GM19351 (cell line): ENCODE measurements at regions not wholly inside any gene's neighbourhood (a gene's known extent, or its start where the extent isn't known, plus 50 kb on each side); places are given as distances from the start of the nearest gene placed in this dataset.

Source experiments
- ATAC-seq: cut with Tn5 transposase; IDR thresholded peaks from one replicate; pipeline ENCODE4 v1.9.1; 2021; ENCODE audit warnings: mild to moderate bottlenecking, moderate library complexity; ENCODE audit not compliant: unreplicated experiment

GRCh38 chr2:236794176-236794957 lies 224.7 kb downstream of the ACKR3 start:
- no peak for ATAC-seq

DNA sequence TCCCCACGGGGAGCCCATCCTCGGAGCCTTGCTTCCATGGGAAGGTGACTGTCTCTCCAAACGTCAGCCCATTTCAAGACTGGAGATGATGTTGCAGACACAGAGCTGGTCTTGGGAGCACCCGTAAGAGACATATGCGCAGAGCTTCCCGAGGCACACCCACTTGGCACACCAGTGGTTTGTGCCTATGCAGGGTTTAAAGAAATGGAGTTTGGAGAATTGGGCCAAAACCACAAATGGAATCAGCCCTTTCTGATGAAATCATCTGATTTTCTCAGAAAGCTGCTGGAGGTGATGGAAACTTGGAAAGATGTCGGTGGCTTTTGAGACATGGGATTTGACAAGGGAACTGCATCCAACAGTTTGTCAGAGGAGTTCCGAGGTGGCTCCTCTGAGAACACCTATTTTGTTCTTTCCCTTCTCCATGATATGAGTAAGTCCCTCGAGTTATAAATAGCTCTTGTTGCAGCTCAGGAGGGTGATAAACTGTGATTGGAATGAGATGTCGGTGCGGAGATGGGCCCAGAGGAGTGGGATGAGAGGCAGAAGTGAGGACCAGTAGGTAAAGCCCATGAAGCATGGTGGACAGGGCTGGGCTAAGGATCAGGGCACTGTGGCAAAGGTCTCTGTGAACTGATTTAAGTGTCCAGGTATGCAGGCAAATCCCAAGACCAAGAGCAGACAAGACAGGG lies 225.7 kb downstream of the ACKR3 start:
- no peak for ATAC-seq

GRCh38 chr2:236795861-236796219 lies 226.2 kb downstream of the ACKR3 start:
- ATAC-seq = no peak

DNA sequence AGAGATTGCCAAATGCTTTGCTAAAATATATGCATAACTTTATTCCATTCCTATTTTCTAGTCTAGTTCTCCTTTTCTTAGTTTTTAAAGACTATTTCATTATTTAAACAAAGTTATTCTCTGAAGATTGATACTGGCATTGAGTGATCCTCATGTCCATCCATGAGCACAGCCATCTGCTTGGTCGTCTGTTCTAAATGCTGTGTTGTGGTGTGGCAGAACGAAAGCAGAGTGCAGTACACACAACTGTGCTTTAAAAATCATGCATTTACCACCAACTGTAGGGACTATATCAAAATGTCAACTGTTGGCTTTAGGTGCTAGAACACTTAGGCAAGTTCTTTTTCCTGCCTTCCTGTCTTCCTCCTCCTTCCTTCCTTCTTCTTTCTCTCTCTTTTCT lies 226.6 kb downstream of the ACKR3 start:
- ATAC-seq = no peak

DNA sequence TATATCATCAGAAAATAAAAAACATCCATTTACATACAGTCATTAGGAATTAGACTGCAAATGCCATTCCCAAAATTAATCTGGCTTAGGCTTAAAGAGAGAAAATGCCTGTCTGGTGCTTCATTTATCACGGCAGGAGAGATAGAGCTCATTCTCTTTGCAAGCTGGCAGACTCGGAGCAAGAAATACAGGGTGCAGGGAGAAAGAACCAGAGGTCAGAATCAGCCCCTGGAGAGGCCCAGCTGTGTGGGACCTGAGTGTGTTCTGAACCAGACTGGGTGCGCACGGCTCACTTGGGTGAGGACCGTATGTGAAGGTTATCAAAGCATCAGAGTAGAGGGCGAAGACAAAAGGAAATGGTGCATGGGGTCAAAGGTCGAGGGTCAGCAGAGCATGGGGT lies 227.8 kb downstream of the ACKR3 start:
- ATAC-seq = no peak

DNA sequence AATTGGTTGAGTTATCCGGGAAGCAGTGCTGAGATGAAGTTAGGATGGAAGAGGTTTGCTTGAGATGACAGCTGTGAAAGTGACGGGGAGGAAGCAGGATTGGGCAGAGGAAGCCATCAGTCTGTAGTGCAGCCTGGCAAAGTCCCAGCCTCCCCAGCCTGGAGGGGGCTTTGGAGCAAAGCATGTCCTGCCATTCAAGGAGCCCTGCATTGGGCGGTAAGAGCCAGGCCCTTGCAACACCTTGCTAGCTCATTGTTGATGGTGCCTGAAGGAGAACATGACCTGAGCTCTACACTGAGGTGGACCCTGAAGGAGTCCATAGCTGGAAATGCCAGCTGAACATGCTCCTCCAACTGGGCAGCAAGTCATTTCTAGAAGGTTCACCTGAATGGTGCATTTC lies 228.9 kb downstream of the ACKR3 start:
- ATAC-seq = no peak

- ATAC-seq = no peak
These were observed 229.9 kb downstream of the ACKR3 start for GRCh38 chr2:236799391-236800026.

GRCh38 chr2:236802862-236803261 lies 233.2 kb downstream of the ACKR3 start:
- ATAC-seq = no peak

DNA sequence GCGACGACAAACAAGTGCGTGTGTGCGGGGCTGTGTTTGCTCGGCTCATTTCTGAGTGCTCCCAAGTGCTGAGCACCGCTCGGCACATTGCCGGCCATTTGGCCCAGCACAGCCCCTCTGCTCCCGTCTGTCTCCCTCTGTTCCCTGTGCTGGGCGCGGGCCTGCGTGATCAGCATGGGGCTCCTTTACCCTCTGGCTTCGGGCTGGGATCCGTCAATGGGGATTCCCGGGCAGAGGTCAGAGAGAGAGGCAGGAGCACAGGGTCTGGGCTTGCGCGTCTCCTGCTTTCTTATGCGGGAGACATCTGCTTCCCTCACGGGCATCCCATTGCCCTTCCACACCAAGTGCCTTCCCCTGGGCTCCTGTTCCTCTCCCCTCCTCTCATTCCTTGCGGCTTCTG lies 234.0 kb downstream of the ACKR3 start:
- ATAC-seq = no peak

GRCh38 chr2:236805800-236806531 lies 236.3 kb downstream of the ACKR3 start:
- ATAC-seq = no peak

DNA sequence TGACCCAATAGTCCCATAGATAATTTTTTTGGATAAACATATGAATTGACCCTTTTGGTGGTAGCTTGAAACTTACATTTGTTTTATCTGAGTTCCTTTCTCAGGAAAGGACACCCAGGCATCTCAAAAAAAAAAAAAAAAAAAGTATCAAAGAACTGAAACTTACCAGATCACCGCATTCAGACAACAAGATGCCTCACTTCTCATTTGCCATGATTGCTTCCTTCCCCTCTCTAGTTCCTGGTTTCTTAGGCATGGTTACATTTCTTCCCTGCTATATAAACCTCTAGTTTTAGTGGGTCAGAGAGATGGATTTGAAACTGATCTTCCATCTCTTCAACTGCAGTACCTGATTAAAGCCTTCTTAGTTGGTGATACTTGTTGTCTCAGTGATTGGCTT lies 240.1 kb downstream of the ACKR3 start:
- no peak for ATAC-seq

DNA sequence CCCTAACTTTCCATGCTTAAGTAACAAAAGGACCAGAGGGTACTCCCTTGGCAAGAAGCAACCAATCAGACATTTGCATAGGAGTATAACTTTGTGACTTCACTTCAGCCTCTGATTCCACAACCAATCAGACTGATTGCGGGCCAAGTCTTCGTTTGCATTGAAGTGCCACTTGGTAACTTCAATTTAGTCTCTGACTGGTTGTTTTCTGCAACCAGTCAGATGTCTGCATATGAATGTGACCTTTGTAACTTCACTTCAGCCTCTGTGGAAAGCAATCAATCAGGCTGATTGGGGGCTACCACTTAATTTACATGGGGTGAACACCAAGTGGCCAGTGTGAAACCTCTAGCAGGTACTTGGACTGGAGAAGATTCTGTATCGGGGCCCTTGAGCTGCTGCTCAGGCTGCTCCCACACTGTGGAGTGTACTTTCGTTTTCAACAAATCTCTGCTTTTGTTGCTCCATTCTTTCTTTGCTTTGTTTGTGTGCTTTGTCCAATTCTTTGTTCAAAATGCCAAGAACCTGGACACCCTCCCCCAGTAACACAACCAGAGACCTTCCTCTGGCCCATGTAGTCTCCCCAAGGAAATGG lies 241.5 kb downstream of the ACKR3 start:
- no peak for ATAC-seq

GRCh38 chr2:236813766-236814165 lies 244.1 kb downstream of the ACKR3 start:
- ATAC-seq = no peak

DNA sequence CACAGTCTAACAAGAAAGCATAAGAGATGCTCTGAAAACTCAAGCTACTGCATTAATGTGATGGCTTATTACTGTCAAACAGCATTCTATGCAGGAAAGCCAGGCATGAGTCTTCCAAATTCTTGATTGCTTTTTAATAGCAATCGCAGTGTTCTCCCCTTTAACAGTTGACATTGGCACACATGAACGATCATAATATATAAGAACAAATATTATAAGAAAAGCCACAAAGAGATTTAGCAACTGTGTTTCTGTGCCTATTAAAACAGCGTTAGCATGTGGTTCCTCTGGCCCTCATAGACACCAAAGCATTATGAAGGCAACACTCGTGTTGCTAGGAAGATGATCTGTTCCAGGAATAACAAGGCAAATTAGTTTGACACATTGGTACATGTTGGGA lies 245.0 kb downstream of the ACKR3 start:
- no peak for ATAC-seq

DNA sequence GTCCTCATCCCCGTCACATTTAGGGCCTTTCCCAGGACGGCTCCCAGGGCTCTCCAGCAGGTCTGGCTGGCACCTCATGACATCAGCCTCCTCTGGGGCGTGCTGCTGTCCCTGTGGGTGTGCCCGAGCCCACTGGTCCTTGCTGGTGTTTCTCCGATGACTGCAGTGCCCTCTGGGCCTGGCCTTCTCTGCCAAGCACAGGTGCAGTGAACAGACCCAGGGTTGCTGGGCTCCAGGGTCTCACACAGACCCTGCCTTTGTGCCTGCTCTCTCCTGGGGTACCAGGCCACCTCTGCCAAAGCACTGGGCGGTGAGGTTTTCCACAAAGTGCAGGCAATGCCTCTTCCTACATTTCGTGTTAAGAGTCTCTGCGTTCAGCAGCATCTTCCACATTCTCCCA lies 246.1 kb downstream of the ACKR3 start:
- no peak for ATAC-seq

GRCh38 chr2:236816197-236817170 lies 246.9 kb downstream of the ACKR3 start:
- no peak for ATAC-seq

DNA sequence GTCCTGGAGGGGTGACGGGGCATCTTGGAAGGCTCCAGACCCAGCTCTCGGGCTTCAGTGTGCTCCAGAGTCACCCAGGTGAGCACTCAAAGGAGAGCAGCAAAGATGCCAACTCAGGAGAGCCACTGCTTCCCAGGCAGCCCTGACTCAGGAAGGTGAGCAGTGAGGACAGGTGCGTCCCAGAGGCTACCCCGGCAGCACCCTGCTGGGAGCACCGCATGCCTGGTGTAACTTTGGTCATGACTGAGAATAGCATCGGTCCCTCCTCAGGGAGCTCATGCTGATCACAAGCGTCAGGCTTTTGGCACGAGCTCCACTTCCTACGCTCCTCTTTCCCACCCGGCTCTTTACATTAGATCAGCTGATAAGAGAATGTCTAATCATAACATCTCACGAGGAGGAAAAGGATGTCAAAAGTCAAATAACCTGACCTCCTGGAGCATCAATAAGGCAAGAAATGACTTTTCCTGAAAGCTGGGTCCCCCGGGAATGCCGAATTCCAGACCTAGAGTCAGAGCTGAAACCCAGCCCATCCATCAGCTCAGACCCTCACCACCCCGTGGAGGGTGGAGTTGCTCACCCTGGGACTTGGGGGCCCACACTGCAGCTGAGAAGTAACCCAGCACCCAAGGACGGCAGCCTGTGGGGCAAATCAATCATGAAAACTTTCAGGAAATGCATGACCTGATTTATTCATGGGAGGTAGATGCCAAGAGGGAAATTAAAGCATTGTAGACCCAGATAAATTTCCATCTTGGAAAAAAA lies 248.8 kb downstream of the ACKR3 start:
- ATAC-seq = no peak

- ATAC-seq = no peak
These were observed 249.8 kb downstream of the ACKR3 start for GRCh38 chr2:236819275-236820002.
